DND-41 (cell line): ENCODE measurements at regions not wholly inside any gene's neighbourhood (a gene's known extent, or its start where the extent isn't known, plus 50 kb on each side); places are given as distances from the start of the nearest gene placed in this dataset.

ENCODE experiments used
- ATAC-seq: fragments of 200-7000 bp; cut with Tn5 transposase; 3 replicates; pipeline ENCODE4 v1.9.1; 2021; ENCODE audit warnings: low read depth; ENCODE audit not compliant: insufficient read depth
- DNase-seq: peaks from one replicate; pipeline ENCODE4 v3.0.0-alpha.2; 2020
- H2AFZ ChIP-seq: 2 replicates; pipeline ENCODE4 v1.6.0; 2012; ENCODE audit warnings: low read depth, low read length
- H3K27ac ChIP-seq: 2 replicates; pipeline ENCODE4 v1.5.1; 2012; ENCODE audit warnings: low read length, inconsistent platforms
- H3K27me3 ChIP-seq: fragments of 200-600 bp; sonication (generic); 2 replicates; pipeline ENCODE4 v1.6.0; 2012; ENCODE audit warnings: low read length, mild to moderate bottlenecking, inconsistent platforms; ENCODE audit not compliant: insufficient read depth, poor library complexity
- H3K36me3 ChIP-seq: 2 replicates; pipeline ENCODE4 v1.5.1; 2012; ENCODE audit warnings: low read length, inconsistent platforms; ENCODE audit not compliant: insufficient read depth
- H3K4me1 ChIP-seq: 2 replicates; pipeline ENCODE4 v1.5.1; 2012; ENCODE audit warnings: mild to moderate bottlenecking, low read length; ENCODE audit not compliant: insufficient read depth
- H3K4me2 ChIP-seq: 2 replicates; pipeline ENCODE4 v1.6.0; 2012; ENCODE audit warnings: mild to moderate bottlenecking, moderate library complexity, low read length, inconsistent platforms; ENCODE audit not compliant: insufficient read depth
- H3K4me3 ChIP-seq, 2 experiments: fragments of 200-600 bp in 1 of 2; shearing (Covaris generic) in 1 of 2; 2 replicates each; pipeline ENCODE4 v1.5.1; 2012 to 2016; ENCODE audit warnings: inconsistent platforms in 2 of 2, low read length in 2 of 2, mild to moderate bottlenecking in 2 of 2, low read depth in 1 of 2, moderate library complexity in 1 of 2
- H3K79me2 ChIP-seq: 2 replicates; pipeline ENCODE4 v1.6.0; 2012; ENCODE audit warnings: low read length, inconsistent platforms; ENCODE audit not compliant: insufficient read depth
- H3K9ac ChIP-seq: 2 replicates; pipeline ENCODE4 v1.6.0; 2012; ENCODE audit warnings: low read depth, mild to moderate bottlenecking, inconsistent platforms, low read length, moderate library complexity
- H3K9me3 ChIP-seq: 2 replicates; pipeline ENCODE4 v1.5.1; 2012; ENCODE audit warnings: low read length, moderate library complexity, mild to moderate bottlenecking, inconsistent platforms; ENCODE audit not compliant: insufficient read depth, severe bottlenecking
- H4K20me1 ChIP-seq: 2 replicates; pipeline ENCODE4 v1.6.0; 2012; ENCODE audit warnings: low read length; ENCODE audit not compliant: insufficient read depth
- EZH2 ChIP-seq: IDR thresholded peaks from 3 replicates; pipeline ENCODE4 v1.6.1; 2012; ENCODE audit warnings: borderline replicate concordance, low read depth, mild to moderate bottlenecking, moderate library complexity, low read length, inconsistent platforms; ENCODE audit not compliant: severe bottlenecking
- TF ChIP-seq, protein P1 (sequence below): IDR thresholded peaks from 2 replicates; pipeline ENCODE4 v1.5.1; 2012; ENCODE audit warnings: borderline replicate concordance, low read length, moderate library complexity, mild to moderate bottlenecking; ENCODE audit not compliant: poor library complexity, severe bottlenecking; ENCODE audit errors: extremely low read depth

DNA sequence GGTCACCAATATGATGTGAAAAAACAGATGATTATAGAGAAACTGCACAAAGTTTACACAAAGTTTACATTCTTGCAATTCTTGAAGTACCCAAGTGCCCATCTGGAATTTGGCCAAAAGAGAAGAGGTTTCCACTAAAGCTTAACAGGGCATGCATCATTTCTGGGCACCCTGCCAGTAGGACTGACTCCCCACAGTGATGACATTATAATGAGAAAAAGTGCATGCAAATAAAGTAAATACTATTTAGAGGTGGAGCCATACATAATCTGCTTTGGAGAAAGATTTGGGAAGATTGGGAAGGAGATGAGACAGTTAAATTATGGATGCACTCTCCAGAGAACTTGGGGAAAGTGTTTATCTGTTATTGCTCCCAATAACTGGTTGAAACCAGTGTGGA, 93.7 kb upstream of the TRPC3 start:
- no peaks in the 10 kb centered on the region for H3K4me1 ChIP-seq
- no peaks in the 10 kb centered on the region for H3K36me3 ChIP-seq
- peaks cover 6% of the 10 kb centered on the region for H3K27me3 ChIP-seq
- no peaks in the 10 kb centered on the region for H4K20me1 ChIP-seq
- no peak for DNase-seq
- H3K9ac ChIP-seq, result no peak overlapping the region
- TF ChIP-seq, protein P1, sequence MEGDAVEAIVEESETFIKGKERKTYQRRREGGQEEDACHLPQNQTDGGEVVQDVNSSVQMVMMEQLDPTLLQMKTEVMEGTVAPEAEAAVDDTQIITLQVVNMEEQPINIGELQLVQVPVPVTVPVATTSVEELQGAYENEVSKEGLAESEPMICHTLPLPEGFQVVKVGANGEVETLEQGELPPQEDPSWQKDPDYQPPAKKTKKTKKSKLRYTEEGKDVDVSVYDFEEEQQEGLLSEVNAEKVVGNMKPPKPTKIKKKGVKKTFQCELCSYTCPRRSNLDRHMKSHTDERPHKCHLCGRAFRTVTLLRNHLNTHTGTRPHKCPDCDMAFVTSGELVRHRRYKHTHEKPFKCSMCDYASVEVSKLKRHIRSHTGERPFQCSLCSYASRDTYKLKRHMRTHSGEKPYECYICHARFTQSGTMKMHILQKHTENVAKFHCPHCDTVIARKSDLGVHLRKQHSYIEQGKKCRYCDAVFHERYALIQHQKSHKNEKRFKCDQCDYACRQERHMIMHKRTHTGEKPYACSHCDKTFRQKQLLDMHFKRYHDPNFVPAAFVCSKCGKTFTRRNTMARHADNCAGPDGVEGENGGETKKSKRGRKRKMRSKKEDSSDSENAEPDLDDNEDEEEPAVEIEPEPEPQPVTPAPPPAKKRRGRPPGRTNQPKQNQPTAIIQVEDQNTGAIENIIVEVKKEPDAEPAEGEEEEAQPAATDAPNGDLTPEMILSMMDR, result no peak
- TF ChIP-seq EZH2, result no peak
- no peaks in the 10 kb centered on the region for H3K79me2 ChIP-seq
- no peaks in the 10 kb centered on the region for H3K9me3 ChIP-seq
- H3K4me2 ChIP-seq, result no peak overlapping the region
- ATAC-seq, result no peak
- H3K27ac ChIP-seq, result no peak overlapping the region
- H3K4me3 ChIP-seq, result no peak overlapping the region
- H2AFZ ChIP-seq, result no peak overlapping the region

DNA sequence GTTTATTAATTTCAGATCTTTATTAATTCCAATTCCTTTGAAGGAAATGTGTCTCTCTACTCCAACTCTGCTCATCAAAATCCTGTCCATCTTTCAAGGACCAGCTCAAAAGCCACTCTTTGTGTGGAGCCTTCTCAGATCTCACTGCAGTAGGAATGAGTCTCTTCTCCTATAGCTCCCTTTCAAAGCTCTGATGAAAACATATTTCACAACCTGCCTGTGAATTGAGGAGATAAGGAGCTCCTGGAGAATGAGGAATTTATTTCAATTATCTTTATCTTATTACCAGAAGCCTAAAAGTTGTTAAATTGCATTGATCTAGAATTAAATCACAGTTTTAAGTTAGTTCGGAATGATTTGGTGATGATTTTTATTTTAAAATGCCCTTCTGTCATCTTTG, 92.6 kb upstream of the TRPC3 start:
- Histone ChIP-seq H3K4me3 (no peak overlapping the region), H3K4me2 (no peak overlapping the region), H3K79me2 (no peaks in the 10 kb centered on the region), H3K9ac (no peak overlapping the region), H3K9me3 (no peaks in the 10 kb centered on the region), H2AFZ (no peak overlapping the region), H4K20me1 (no peaks in the 10 kb centered on the region), H3K27ac (no peak overlapping the region), H3K36me3 (no peaks in the 10 kb centered on the region), H3K4me1 (no peaks in the 10 kb centered on the region), H3K27me3 (peaks cover 6% of the 10 kb centered on the region)
- ATAC-seq (no peak), DNase-seq (no peak)
- TF ChIP-seq, protein P1, result no peak
- TF ChIP-seq EZH2, result no peak

DNA sequence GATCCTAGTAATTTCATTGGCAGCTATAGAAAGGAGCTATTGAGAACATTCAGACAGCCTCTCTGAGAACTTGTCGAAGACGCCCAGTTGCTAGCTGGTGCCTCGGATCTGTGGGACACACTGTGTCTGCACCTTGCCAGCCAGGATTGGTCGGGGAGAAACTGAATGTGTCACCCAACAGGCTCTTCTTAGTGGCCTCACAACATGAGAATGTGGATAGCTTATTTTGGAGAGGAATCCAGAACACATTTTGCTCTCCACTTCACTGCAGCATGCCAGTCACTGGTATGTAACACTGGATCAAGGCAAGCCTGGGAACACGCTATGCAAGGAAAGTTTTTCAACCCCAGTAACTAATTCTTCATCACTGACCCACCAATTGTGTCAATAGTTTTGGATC, 89.5 kb upstream of the TRPC3 start:
- H3K27me3 ChIP-seq, result peaks cover 13% of the 10 kb centered on the region
- no peaks in the 10 kb centered on the region for H4K20me1 ChIP-seq
- no peak for ATAC-seq

More for the DNA sequence above, 89.5 kb upstream of the TRPC3 start:
- TF ChIP-seq EZH2, result no peak
- TF ChIP-seq, protein P1, result no peak
- H3K4me2 ChIP-seq, result no peak overlapping the region
- H3K4me3 ChIP-seq, result no peak overlapping the region
- H3K36me3 ChIP-seq, result no peaks in the 10 kb centered on the region
- no peaks in the 10 kb centered on the region for H3K9me3 ChIP-seq
- H3K27ac ChIP-seq, result no peak overlapping the region
- H3K4me1 ChIP-seq, result no peaks in the 10 kb centered on the region
- no peaks in the 10 kb centered on the region for H3K79me2 ChIP-seq
- H3K9ac ChIP-seq, result no peak overlapping the region
- no peak overlapping the region for H2AFZ ChIP-seq
- DNase-seq, result no peak
